SK-N-MC (cell line): ENCODE measurements at regions not wholly inside any gene's neighbourhood (a gene's known extent, or its start where the extent isn't known, plus 50 kb on each side); places are given as distances from the start of the nearest gene placed in this dataset.

Experiments
- DNase-seq: peaks from one replicate; pipeline ENCODE4 v3.0.0-alpha.2; 2011; ENCODE audit warnings: low read depth, low spot score
- H3K27ac ChIP-seq: fragments of 200-600 bp; sonication (generic); 2 replicates; pipeline ENCODE4 v1.5.1; 2016; ENCODE audit warnings: mixed run types
- H3K36me3 ChIP-seq: fragments of 200-600 bp; sonication (generic); 2 replicates; pipeline ENCODE4 v1.6.1; 2017; ENCODE audit warnings: antibody characterized with exemption, low read length, mixed read lengths; ENCODE audit not compliant: insufficient read depth
- H3K4me3 ChIP-seq: fragments of 200-600 bp; sonication (generic); 2 replicates; pipeline ENCODE4 v1.5.1; 2016
- H3K9ac ChIP-seq: fragments of 200-600 bp; sonication (generic); 2 replicates; pipeline ENCODE4 v1.8.0; 2017; ENCODE audit warnings: mixed run types, mixed read lengths; ENCODE audit not compliant: insufficient read length
- H3K9me3 ChIP-seq: fragments of 200-600 bp; sonication (generic); 2 replicates; pipeline ENCODE4 v1.6.1; 2017; ENCODE audit warnings: low read depth, mild to moderate bottlenecking, antibody characterized with exemption, low read length, moderate library complexity, mixed read lengths
- EZH2 ChIP-seq: fragments of 200-600 bp; sonication (generic); IDR thresholded peaks from one replicate; pipeline ENCODE4 v1.6.1; 2017; ENCODE audit warnings: antibody characterized with exemption
- FOXP2 ChIP-seq: optimal IDR thresholded peaks from 2 replicates; pipeline ENCODE3; 2011; ENCODE audit warnings: mild to moderate bottlenecking, moderate library complexity; ENCODE audit not compliant: insufficient read depth; ENCODE audit errors: extremely low read length, control extremely low read depth
- POLR2AphosphoS5 ChIP-seq: IDR thresholded peaks from 2 replicates; pipeline ENCODE4 v1.6.1; 2012; ENCODE audit warnings: mild to moderate bottlenecking, low read depth, low read length, borderline replicate concordance

DNA sequence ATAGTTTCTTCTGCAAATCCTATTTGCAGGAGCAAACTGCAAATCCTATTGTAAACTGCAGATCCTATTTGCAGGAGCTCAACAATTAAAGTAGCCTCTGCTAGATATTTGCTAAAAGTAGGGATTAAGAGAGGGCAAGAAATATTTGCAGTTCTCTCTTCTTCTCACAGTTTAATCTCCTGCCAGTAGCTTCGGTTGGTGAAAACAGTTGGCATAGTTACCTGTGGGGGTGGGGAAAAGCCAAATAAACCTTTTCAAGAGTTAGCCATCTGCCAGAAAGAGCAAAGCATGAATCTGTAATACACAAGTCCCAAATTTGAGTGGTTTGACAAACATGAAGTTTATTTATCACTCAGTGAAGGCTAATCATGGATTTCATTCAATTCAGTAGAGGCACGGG, 942.5 kb downstream of the JRKL start:
- no peaks in the 10 kb centered on the region for H3K36me3 ChIP-seq
- TF ChIP-seq EZH2 (no peak), FOXP2 (no peak), POLR2AphosphoS5 (no peak)
- H3K27ac ChIP-seq: no peak overlapping the region
- no peak overlapping the region for H3K4me3 ChIP-seq
- H3K9ac ChIP-seq: no peak overlapping the region
- no peak for DNase-seq
- H3K9me3 ChIP-seq: no peaks in the 10 kb centered on the region

DNA sequence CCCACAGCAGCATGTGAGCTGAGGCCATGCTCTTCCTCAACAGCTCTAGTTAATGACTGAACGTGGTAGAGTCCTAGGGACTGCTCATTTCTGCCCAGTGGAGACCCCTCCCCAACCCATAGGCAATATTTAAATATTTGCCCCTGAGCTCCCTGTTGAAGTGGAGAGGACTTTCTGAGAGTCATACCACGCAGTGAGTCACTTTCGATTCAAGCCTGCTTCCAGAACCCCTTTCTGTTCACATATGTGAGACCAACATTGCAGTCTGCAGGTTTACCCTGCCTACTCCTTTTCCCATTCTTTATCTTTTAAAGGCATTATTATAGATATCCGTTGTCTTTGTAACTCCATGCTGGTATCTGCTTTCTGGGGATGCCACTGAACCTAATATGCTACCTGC, 946.3 kb downstream of the JRKL start:
- H3K9ac ChIP-seq: no peak overlapping the region
- no peaks in the 10 kb centered on the region for H3K9me3 ChIP-seq
- DNase-seq: no peak
- H3K4me3 ChIP-seq: no peak overlapping the region
- no peak overlapping the region for H3K27ac ChIP-seq
- no peaks in the 10 kb centered on the region for H3K36me3 ChIP-seq
- no peak for TF ChIP-seq EZH2

- DNase-seq: no peak
These were observed 955.2 kb downstream of the JRKL start for GRCh38 chr11:97345032-97345431.

GRCh38 chr11:97349201-97349600, 959.4 kb downstream of the JRKL start:
- DNase-seq: no peak
- H3K36me3 ChIP-seq: no peaks in the 10 kb centered on the region
- no peak for TF ChIP-seq POLR2AphosphoS5
- TF ChIP-seq FOXP2: no peak
- TF ChIP-seq EZH2: no peak
- no peak overlapping the region for H3K27ac ChIP-seq
- H3K4me3 ChIP-seq: no peak overlapping the region
- H3K9me3 ChIP-seq: no peaks in the 10 kb centered on the region
- no peak overlapping the region for H3K9ac ChIP-seq

More at GRCh38 chr11:97345032-97345431, 955.2 kb downstream of the JRKL start:
- Histone ChIP-seq H3K9me3 (no peaks in the 10 kb centered on the region), H3K4me3 (no peak overlapping the region), H3K9ac (no peak overlapping the region), H3K27ac (no peak overlapping the region), H3K36me3 (no peaks in the 10 kb centered on the region)
- TF ChIP-seq FOXP2 (no peak), POLR2AphosphoS5 (no peak), EZH2 (no peak)

GRCh38 chr11:97351939-97352338, 962.1 kb downstream of the JRKL start:
- Histone ChIP-seq H3K36me3 (no peaks in the 10 kb centered on the region), H3K27ac (no peak overlapping the region), H3K9me3 (no peaks in the 10 kb centered on the region), H3K4me3 (no peak overlapping the region), H3K9ac (no peak overlapping the region)
- no peak for DNase-seq
- TF ChIP-seq EZH2: no peak

GRCh38 chr11:97354026-97354425, 964.2 kb downstream of the JRKL start:
- H3K27ac ChIP-seq: no peak overlapping the region
- no peak overlapping the region for H3K9ac ChIP-seq
- no peaks in the 10 kb centered on the region for H3K9me3 ChIP-seq
- DNase-seq: no peak
- H3K36me3 ChIP-seq: no peaks in the 10 kb centered on the region
- TF ChIP-seq FOXP2 (no peak), POLR2AphosphoS5 (no peak), EZH2 (no peak)
- no peak overlapping the region for H3K4me3 ChIP-seq

- no peak overlapping the region for H3K4me3 ChIP-seq
- no peaks in the 10 kb centered on the region for H3K36me3 ChIP-seq
- no peak overlapping the region for H3K27ac ChIP-seq
- H3K9me3 ChIP-seq: no peaks in the 10 kb centered on the region
- TF ChIP-seq EZH2: no peak
- TF ChIP-seq POLR2AphosphoS5: no peak
- TF ChIP-seq FOXP2: no peak
- H3K9ac ChIP-seq: no peak overlapping the region
- no peak for DNase-seq
These were observed 964.8 kb downstream of the JRKL start for GRCh38 chr11:97354576-97354975.

DNA sequence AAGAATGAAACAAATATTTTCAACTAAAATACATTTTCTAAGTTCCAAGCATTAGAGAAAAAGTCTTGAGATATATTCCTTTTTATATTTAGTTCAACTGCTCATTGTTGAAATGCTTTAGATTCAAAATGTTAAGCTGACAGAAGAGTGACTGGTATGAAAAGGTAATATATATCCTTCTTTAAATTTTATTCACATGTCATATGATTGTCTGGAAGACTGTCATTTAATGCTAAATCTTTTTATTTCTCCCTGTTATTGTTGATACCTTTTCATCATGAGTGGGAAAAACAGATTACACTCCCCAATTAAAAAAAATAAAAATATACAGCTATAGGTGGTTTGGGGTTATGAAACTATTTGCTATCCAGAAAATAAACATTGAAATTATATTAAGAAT, 965.4 kb downstream of the JRKL start:
- TF ChIP-seq EZH2 (no peak), POLR2AphosphoS5 (no peak), FOXP2 (no peak)
- Histone ChIP-seq H3K9me3 (no peaks in the 10 kb centered on the region), H3K4me3 (no peak overlapping the region), H3K27ac (no peak overlapping the region), H3K36me3 (no peaks in the 10 kb centered on the region), H3K9ac (no peak overlapping the region)
- DNase-seq: no peak

GRCh38 chr11:97356144-97356543, 966.3 kb downstream of the JRKL start:
- peak; percentile 5 for DNase-seq
- no peak for TF ChIP-seq POLR2AphosphoS5
- TF ChIP-seq EZH2: no peak
- no peak for TF ChIP-seq FOXP2
- Histone ChIP-seq H3K27ac (0 out of 2 replicates have a peak overlapping the region, but pooled peaks have one; percentile 33), H3K9me3 (no peaks in the 10 kb centered on the region), H3K36me3 (no peaks in the 10 kb centered on the region), H3K9ac (no peak overlapping the region), H3K4me3 (peak overlapping the region; percentile 36; the same call in 1 of the 2 replicates)

DNA sequence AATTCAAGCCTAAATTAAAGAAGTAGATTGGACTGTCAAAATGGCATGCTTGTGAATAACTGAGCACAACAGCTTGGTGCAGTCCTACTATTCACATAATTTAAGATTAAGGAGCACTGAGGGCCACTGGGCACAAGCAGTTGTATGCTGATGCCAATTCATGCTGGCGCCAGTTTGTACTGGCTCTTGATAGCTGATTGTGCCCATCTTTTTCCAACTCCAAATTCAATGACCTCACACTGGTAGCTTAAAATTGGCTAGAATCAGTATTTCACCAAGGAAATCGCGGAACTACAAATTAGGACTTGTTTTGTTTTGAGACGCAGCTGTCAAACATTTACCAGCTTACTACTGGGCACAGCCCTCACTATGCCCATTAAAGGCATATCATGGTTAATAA, 969.2 kb downstream of the JRKL start:
- no peaks in the 10 kb centered on the region for H3K36me3 ChIP-seq
- no peaks in the 10 kb centered on the region for H3K9me3 ChIP-seq
- H3K27ac ChIP-seq: no peak overlapping the region
- no peak overlapping the region for H3K9ac ChIP-seq
- TF ChIP-seq FOXP2: no peak
- TF ChIP-seq EZH2: no peak
- TF ChIP-seq POLR2AphosphoS5: no peak
- DNase-seq: no peak
- no peak overlapping the region for H3K4me3 ChIP-seq
